ENCODE measurements at regions not wholly inside any gene's neighbourhood (a gene's known extent, or its start where the extent isn't known, plus 50 kb on each side); places are given as distances from the start of the nearest gene placed in this dataset.

DNA sequence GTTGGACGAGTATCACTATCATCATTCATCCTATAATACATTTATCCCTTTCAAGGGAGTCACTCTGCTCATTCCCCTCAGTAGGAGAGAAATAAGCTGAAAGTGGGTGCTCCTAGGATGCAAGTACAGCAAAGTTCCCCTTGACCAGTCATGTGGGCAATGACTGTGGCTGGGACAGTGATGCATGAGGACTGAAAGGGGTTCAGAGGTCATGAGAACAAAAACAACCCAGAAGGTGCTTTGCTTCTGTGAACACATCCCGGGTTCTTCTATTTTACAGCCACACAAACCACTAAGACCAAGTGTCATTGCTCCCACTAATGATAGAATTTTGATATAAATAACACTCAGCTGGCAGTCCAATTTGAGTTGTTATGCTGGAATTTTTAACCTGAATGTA, 177.8 kb upstream of the ADCY2 start:
- Histone ChIP-seq H3K27me3 (ENCODE audit: insufficient read depth, low read length) (no peaks in the 10 kb centered on the region), H3K9ac (ENCODE audit: low read length) (no peak overlapping the region), H3K9me2 (ENCODE audit: low read depth, low read length) (no peaks in the 10 kb centered on the region), H3K4me1 (ENCODE audit: insufficient read depth, low read length, severe bottlenecking) (no peaks in the 10 kb centered on the region), H3K27ac (ENCODE audit: low read depth, low read length, poor library complexity, severe bottlenecking) (no peak overlapping the region), H3F3A (ENCODE audit: insufficient read depth, low read length) (no peaks in the 10 kb centered on the region), H3K9me3 (ENCODE audit: low read length) (no peaks in the 10 kb centered on the region), H2AFZ (ENCODE audit: low read length) (no peak overlapping the region), H3K36me3 (ENCODE audit: insufficient read depth, low read length) (no peaks in the 10 kb centered on the region), H3K4me3 (ENCODE audit: low read depth, low read length, poor library complexity, severe bottlenecking) (no peak overlapping the region), H3K79me2 (ENCODE audit: insufficient read depth, low read length) (no peaks in the 10 kb centered on the region), H3K4me2 (ENCODE audit: low read length) (no peak overlapping the region), H4K20me1 (ENCODE audit: insufficient read depth, low read length) (no peaks in the 10 kb centered on the region)
- TF ChIP-seq EZH2 (IDR thresholded peaks at IDR 0.05; ENCODE audit: borderline replicate concordance, low read length): no peak
- TF ChIP-seq, protein P1, sequence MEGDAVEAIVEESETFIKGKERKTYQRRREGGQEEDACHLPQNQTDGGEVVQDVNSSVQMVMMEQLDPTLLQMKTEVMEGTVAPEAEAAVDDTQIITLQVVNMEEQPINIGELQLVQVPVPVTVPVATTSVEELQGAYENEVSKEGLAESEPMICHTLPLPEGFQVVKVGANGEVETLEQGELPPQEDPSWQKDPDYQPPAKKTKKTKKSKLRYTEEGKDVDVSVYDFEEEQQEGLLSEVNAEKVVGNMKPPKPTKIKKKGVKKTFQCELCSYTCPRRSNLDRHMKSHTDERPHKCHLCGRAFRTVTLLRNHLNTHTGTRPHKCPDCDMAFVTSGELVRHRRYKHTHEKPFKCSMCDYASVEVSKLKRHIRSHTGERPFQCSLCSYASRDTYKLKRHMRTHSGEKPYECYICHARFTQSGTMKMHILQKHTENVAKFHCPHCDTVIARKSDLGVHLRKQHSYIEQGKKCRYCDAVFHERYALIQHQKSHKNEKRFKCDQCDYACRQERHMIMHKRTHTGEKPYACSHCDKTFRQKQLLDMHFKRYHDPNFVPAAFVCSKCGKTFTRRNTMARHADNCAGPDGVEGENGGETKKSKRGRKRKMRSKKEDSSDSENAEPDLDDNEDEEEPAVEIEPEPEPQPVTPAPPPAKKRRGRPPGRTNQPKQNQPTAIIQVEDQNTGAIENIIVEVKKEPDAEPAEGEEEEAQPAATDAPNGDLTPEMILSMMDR (IDR thresholded peaks at IDR 0.05; ENCODE audit: low read length): no peak

DNA sequence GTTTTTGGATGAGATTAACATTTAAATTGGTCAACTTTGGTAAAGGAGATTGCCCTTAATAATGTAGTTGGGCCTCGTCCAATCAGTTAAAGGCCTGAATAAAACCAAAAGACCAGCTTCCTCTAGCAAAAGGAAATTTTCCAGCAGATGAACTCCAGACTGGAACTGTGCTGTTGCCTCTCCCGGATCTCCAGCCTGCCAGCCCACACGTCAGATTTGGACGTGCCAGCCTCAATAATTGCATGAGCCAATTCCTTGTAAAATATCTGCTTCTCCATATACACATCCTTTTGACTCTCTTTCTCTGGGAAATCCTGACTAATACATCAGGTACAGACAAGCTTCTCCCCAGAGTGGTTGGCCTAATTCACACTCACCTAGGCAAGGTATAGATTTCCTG, 175.8 kb upstream of the ADCY2 start:
- Histone ChIP-seq H3K27ac (ENCODE audit: low read depth, low read length, poor library complexity, severe bottlenecking) (no peak overlapping the region), H3K36me3 (ENCODE audit: insufficient read depth, low read length) (no peaks in the 10 kb centered on the region), H3K4me2 (ENCODE audit: low read length) (no peak overlapping the region), H3F3A (ENCODE audit: insufficient read depth, low read length) (no peaks in the 10 kb centered on the region), H3K79me2 (ENCODE audit: insufficient read depth, low read length) (no peaks in the 10 kb centered on the region), H3K9ac (ENCODE audit: low read length) (no peak overlapping the region), H3K4me1 (ENCODE audit: insufficient read depth, low read length, severe bottlenecking) (no peaks in the 10 kb centered on the region), H3K9me2 (ENCODE audit: low read depth, low read length) (no peaks in the 10 kb centered on the region), H3K4me3 (ENCODE audit: low read depth, low read length, poor library complexity, severe bottlenecking) (no peak overlapping the region), H2AFZ (ENCODE audit: low read length) (no peak overlapping the region), H3K27me3 (ENCODE audit: insufficient read depth, low read length) (no peaks in the 10 kb centered on the region), H3K9me3 (ENCODE audit: low read length) (no peaks in the 10 kb centered on the region), H4K20me1 (ENCODE audit: insufficient read depth, low read length) (no peaks in the 10 kb centered on the region)
- TF ChIP-seq, protein P1 (IDR thresholded peaks at IDR 0.05; ENCODE audit: low read length): no peak
- TF ChIP-seq EZH2 (IDR thresholded peaks at IDR 0.05; ENCODE audit: borderline replicate concordance, low read length): no peak

DNA sequence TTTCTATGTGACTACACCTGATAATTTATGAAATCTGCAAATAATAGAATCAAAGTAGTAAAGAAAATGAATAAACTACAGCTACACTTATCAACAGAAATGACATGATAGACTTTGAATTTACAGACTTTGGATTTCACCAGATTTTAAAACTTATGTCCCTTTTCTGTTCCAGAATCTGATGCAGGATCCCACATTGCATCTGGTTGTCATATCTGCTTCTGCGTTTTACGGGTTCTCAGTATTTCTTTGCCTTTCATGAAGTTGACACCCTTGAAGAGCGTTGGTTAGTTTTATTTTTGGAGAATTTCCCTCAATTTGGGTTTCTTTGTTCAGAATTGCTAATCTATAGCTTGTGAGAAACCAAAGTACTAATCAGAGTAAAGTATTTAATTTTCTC, 174.9 kb upstream of the ADCY2 start:
- Histone ChIP-seq H3K27me3 (ENCODE audit: insufficient read depth, low read length) (no peaks in the 10 kb centered on the region), H4K20me1 (ENCODE audit: insufficient read depth, low read length) (no peaks in the 10 kb centered on the region), H3K4me2 (ENCODE audit: low read length) (no peak overlapping the region), H3F3A (ENCODE audit: insufficient read depth, low read length) (no peaks in the 10 kb centered on the region), H3K9me3 (ENCODE audit: low read length) (no peaks in the 10 kb centered on the region), H3K9ac (ENCODE audit: low read length) (no peak overlapping the region), H3K9me2 (ENCODE audit: low read depth, low read length) (no peaks in the 10 kb centered on the region), H3K27ac (ENCODE audit: low read depth, low read length, poor library complexity, severe bottlenecking) (no peak overlapping the region), H3K36me3 (ENCODE audit: insufficient read depth, low read length) (no peaks in the 10 kb centered on the region), H3K4me3 (ENCODE audit: low read depth, low read length, poor library complexity, severe bottlenecking) (no peak overlapping the region), H2AFZ (ENCODE audit: low read length) (no peak overlapping the region), H3K79me2 (ENCODE audit: insufficient read depth, low read length) (no peaks in the 10 kb centered on the region), H3K4me1 (ENCODE audit: insufficient read depth, low read length, severe bottlenecking) (no peaks in the 10 kb centered on the region)
- no peak for TF ChIP-seq EZH2 (IDR thresholded peaks at IDR 0.05; ENCODE audit: borderline replicate concordance, low read length)
- TF ChIP-seq, protein P1 (IDR thresholded peaks at IDR 0.05; ENCODE audit: low read length): no peak
